Stimulated activated CD4-positive, alpha-beta T cell treated with anti-CD3 and anti-CD28 coated beads, Interleukin-4, amount 100 ng/mL, for 1 hour (primary cell): ENCODE measurements at regions not wholly inside any gene's neighbourhood (a gene's known extent, or its start where the extent isn't known, plus 50 kb on each side); places are given as distances from the start of the nearest gene placed in this dataset.
"Not testable (repeated sequence)": the region's sequence is repeated elsewhere in the genome, so short reads cannot be mapped to it uniquely, and the experiment has no call there.

Experiments
- DNase-seq: peaks from one replicate; pipeline ENCODE4 v3.0.0-alpha.2; 2020

- DNase-seq: peak; percentile 30
Observed at GRCh38 chr15:22263738-22264137, 183.4 kb downstream of the OR4M2 start.

- not testable (repeated sequence) for DNase-seq
Observed at GRCh38 chr15:22264272-22264671, 183.9 kb downstream of the OR4M2 start.

GRCh38 chr15:22265056-22265945, 185.0 kb downstream of the OR4M2 start:
- no peak for DNase-seq

- DNase-seq: no peak
Observed at GRCh38 chr15:22265970-22266369, 185.6 kb downstream of the OR4M2 start.

- DNase-seq: no peak
Observed at GRCh38 chr15:22267761-22268160, 187.4 kb downstream of the OR4M2 start.

GRCh38 chr15:22268201-22268600, 187.9 kb downstream of the OR4M2 start:
- DNase-seq: not testable (repeated sequence)

- DNase-seq: not testable (repeated sequence)
Observed at GRCh38 chr15:22268654-22269053, 188.3 kb downstream of the OR4M2 start.

GRCh38 chr15:22272286-22273160, 186.2 kb upstream of the GOLGA6L22 start:
- DNase-seq: not testable (repeated sequence)

- not testable (repeated sequence) for DNase-seq
Observed at GRCh38 chr15:22273185-22273584, 185.5 kb upstream of the GOLGA6L22 start.

GRCh38 chr15:22274376-22274775, 184.3 kb upstream of the GOLGA6L22 start:
- DNase-seq: not testable (repeated sequence)

GRCh38 chr15:22280770-22281169, 177.9 kb upstream of the GOLGA6L22 start:
- DNase-seq: not testable (repeated sequence)

GRCh38 chr15:22282794-22283533, 175.7 kb upstream of the GOLGA6L22 start:
- not testable (repeated sequence) for DNase-seq

- not testable (repeated sequence) for DNase-seq
Observed at GRCh38 chr15:22284795-22285420, 173.8 kb upstream of the GOLGA6L22 start.

GRCh38 chr15:22291054-22291453, 167.6 kb upstream of the GOLGA6L22 start:
- DNase-seq: not testable (repeated sequence)

- DNase-seq: not testable (repeated sequence)
Observed at GRCh38 chr15:22303112-22303511, 155.6 kb upstream of the GOLGA6L22 start.
